Kidney (tissue), 13 donors: ENCODE measurements at regions not wholly inside any gene's neighbourhood (a gene's known extent, or its start where the extent isn't known, plus 50 kb on each side); places are given as distances from the start of the nearest gene placed in this dataset.
"Not testable (repeated sequence)": the region's sequence is repeated elsewhere in the genome, so short reads cannot be mapped to it uniquely, and the experiment has no call there.

Experiments used
- DNase-seq, 5 donors: peaks; one replicate each; pipeline ENCODE4 v3.0.0-alpha.2; 2013 to 2020
- FAIRE-seq: peaks from 2 replicates; lab custom pipeline; 2012; peaks lifted over from hg19 to GRCh38; lab: Jason Lieb, UNC
- H3K27ac ChIP-seq, 2 donors: one replicate each; pipeline ENCODE4 v1.7.0; 2013; ENCODE audit warnings: low read depth in 2 of 2, low read length in 2 of 2, inconsistent platforms in 1 of 2
- H3K27me3 ChIP-seq: one replicate; pipeline ENCODE4 v1.7.1; 2013; ENCODE audit warnings: low read length, inconsistent platforms; ENCODE audit not compliant: control insufficient read depth, insufficient read depth
- H3K36me3 ChIP-seq, 3 donors: one replicate each; pipeline versions ENCODE4 v1.7.0 to v1.7.1; 2013; ENCODE audit warnings: low read length in 3 of 3, control low read depth in 1 of 3, inconsistent platforms in 1 of 3; ENCODE audit not compliant: insufficient read depth in 3 of 3, control insufficient read depth in 2 of 3
- H3K4me1 ChIP-seq, 3 donors: one replicate each; pipeline versions ENCODE4 v1.7.0 to v1.7.1; 2013; ENCODE audit warnings: low read length in 3 of 3, inconsistent platforms in 1 of 3, low read depth in 1 of 3; ENCODE audit not compliant: control insufficient read depth in 2 of 3, insufficient read depth in 2 of 3
- H3K4me3 ChIP-seq, 3 donors: one replicate each; pipeline versions ENCODE4 v1.7.0 to v1.8.1; 2013; ENCODE audit warnings: low read length in 3 of 3, control low read depth in 1 of 3, inconsistent platforms in 1 of 3
- H3K9ac ChIP-seq, 3 donors: one replicate each; pipeline versions ENCODE4 v1.7.0 to v1.7.1; 2013; ENCODE audit warnings: low read length in 3 of 3, control low read depth in 1 of 3, inconsistent platforms in 1 of 3
- H3K9me3 ChIP-seq, 3 donors: one replicate each; pipeline versions ENCODE4 v1.7.0 to v1.7.1; 2013; ENCODE audit warnings: low read length in 3 of 3, control low read depth in 1 of 3, inconsistent platforms in 1 of 3; ENCODE audit not compliant: control insufficient read depth in 2 of 3, insufficient read depth in 1 of 3
- intact Hi-C: fragments of 100-400 bp; cut with DNase I; formaldehyde crosslinking; loops from one replicate; pipeline ENCODE4 v1.11.1; 2022
- TF ChIP-seq, protein P1 (sequence below): IDR thresholded peaks from 3 replicates; pipeline ENCODE4 v1.5.1; 2012; ENCODE audit warnings: mild to moderate bottlenecking, moderate library complexity, borderline replicate concordance; ENCODE audit not compliant: insufficient read depth; ENCODE audit errors: extremely low read depth
- donor health status: control.
- donor health status: control.
- donor health status: control.
- donor health status: control.
- donor health status: control.
- donor health status: DM: yes; HTN: yes; CAD: no.
- donor health status: Normal renal cell carcinoma (clear cell type).

DNA sequence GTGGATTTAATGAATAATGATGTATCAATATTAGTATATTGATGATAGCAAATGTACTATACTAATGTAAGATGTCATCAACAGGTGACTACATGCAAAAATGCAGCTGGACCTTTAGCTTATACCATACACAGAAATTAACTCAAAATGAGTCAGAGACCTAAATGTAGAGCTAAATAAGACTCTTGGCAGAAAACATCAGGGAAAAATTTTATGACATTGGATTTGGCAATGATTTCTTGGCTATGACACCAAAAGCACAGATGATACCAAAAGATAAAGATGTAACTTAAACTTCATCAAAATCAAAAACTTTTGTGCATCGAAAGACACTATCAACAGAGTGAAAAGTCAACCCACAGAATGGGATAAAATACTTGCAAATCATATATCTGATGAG is 64.0 kb upstream of the CCL21 start:
- H3K9ac ChIP-seq: no peak overlapping the region
- DNase-seq: no peak
- TF ChIP-seq, protein P1, sequence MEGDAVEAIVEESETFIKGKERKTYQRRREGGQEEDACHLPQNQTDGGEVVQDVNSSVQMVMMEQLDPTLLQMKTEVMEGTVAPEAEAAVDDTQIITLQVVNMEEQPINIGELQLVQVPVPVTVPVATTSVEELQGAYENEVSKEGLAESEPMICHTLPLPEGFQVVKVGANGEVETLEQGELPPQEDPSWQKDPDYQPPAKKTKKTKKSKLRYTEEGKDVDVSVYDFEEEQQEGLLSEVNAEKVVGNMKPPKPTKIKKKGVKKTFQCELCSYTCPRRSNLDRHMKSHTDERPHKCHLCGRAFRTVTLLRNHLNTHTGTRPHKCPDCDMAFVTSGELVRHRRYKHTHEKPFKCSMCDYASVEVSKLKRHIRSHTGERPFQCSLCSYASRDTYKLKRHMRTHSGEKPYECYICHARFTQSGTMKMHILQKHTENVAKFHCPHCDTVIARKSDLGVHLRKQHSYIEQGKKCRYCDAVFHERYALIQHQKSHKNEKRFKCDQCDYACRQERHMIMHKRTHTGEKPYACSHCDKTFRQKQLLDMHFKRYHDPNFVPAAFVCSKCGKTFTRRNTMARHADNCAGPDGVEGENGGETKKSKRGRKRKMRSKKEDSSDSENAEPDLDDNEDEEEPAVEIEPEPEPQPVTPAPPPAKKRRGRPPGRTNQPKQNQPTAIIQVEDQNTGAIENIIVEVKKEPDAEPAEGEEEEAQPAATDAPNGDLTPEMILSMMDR: no peak
- H3K36me3 ChIP-seq: no peaks in the 10 kb centered on the region
- FAIRE-seq: no peak
- no peak overlapping the region for H3K27ac ChIP-seq
- no peak overlapping the region for H3K4me3 ChIP-seq
- intact Hi-C loops: no loop called here
- H3K27me3 ChIP-seq: no peaks in the 10 kb centered on the region
- no peaks in the 10 kb centered on the region for H3K4me1 ChIP-seq
- no peaks in the 10 kb centered on the region for H3K9me3 ChIP-seq

DNA sequence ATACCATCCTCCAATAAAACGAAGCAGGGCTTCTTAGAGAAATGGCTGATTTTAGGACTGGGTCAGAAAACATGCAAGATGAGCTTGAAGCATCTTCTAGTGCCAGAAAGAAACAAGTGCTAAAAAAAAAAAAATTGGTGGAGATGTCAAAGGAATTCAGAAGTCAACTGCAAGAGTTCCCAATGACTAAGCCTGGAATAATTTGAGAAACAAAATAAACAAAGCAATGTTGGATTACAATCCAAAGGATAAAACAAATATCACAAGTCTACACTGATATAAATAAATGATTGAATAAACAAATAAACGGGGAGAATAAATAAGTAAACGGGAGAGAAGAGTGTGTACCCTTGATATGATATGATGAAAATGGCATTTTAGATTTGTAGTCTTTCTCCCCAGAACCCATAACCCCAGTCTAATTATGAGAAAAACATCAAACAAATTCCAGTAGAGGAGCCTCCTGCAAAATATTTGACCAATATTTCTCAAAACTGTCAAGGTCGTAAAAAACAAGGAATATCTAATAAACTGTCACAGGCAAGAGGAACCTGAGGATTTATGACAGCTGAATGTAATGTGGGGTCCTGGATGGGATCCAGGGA is 63.5 kb upstream of the CCL21 start:
- no peak overlapping the region for H3K27ac ChIP-seq
- H3K4me3 ChIP-seq: no peak overlapping the region
- no peaks in the 10 kb centered on the region for H3K9me3 ChIP-seq
- FAIRE-seq (no peak), DNase-seq (no peak)
- intact Hi-C loops: no loop called here
- no peaks in the 10 kb centered on the region for H3K27me3 ChIP-seq
- H3K9ac ChIP-seq: no peak overlapping the region
- no peaks in the 10 kb centered on the region for H3K4me1 ChIP-seq
- TF ChIP-seq, protein P1: no peak
- no peaks in the 10 kb centered on the region for H3K36me3 ChIP-seq

DNA sequence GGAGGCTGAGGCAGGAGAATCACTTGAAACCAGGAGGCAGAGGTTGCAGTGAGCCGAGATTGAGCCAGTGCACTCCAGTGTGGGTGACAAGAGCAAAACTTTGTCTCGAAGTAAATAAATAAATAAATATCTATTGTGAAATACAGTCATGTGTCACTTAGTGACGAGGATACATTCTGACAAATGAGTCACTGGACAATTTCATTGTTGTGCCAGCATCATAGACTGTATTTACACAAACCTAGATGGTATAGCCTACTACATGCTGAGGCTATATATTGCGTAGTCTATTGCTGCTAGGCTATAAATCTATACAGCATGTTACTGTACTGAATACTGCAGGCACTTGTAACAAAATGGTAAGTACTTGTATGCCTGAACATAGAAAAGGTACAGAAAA is 61.1 kb upstream of the CCL21 start:
- no peaks in the 10 kb centered on the region for H3K4me1 ChIP-seq
- FAIRE-seq (no peak), DNase-seq (no peak)
- no peak overlapping the region for H3K4me3 ChIP-seq
- intact Hi-C loops: no loop called here
- no peak overlapping the region for H3K9ac ChIP-seq
- no peaks in the 10 kb centered on the region for H3K36me3 ChIP-seq
- TF ChIP-seq, protein P1: no peak
- H3K9me3 ChIP-seq: no peaks in the 10 kb centered on the region
- no peaks in the 10 kb centered on the region for H3K27me3 ChIP-seq
- H3K27ac ChIP-seq: no peak overlapping the region

DNA sequence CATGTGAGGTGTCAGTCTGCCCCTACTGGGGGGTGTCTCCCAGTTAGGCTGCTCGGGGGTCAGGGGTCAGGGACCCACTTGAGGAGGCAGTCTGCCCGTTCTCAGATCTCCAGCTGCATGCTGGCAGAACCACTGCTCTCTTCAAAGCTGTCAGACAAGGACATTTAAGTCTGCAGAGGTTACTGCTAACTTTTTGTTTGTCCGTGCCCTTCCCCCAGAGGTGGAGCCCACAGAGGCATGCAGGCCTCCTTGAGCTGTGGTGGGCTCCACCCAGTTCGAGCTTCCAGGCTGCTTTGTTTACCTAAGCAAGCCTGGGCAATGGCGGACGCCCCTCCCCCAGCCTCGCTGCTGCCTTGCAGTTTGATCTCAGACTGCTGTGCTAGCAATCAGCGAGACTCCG is 57.2 kb upstream of the CCL21 start:
- DNase-seq, H3K9me3 ChIP-seq, H3K36me3 ChIP-seq, FAIRE-seq, H3K9ac ChIP-seq, H3K27ac ChIP-seq, intact Hi-C loops, H3K27me3 ChIP-seq, H3K4me3 ChIP-seq, H3K4me1 ChIP-seq: not testable (repeated sequence)
